ENCODE measurements at regions not wholly inside any gene's neighbourhood (a gene's known extent, or its start where the extent isn't known, plus 50 kb on each side); places are given as distances from the start of the nearest gene placed in this dataset.

GRCh38 chr5:4387290-4387689 lies 752.8 kb upstream of the ADAMTS16 start:
- TF ChIP-seq CTCF (IDR thresholded peaks at IDR 0.05; ENCODE audit: low read length) (no peak), EZH2 (optimal IDR thresholded peaks at IDR 0.05; ENCODE audit: low read depth, low read length) (no peak), EZH2phosphoT487 (IDR thresholded peaks at IDR 0.05; ENCODE audit: low read length) (no peak)

All from MM.1S (cell line).